ENCODE measurements at regions not wholly inside any gene's neighbourhood (a gene's known extent, or its start where the extent isn't known, plus 50 kb on each side); places are given as distances from the start of the nearest gene placed in this dataset.

GRCh38 chr1:93774707-93775106 is 93.1 kb upstream of the BCAR3 start:
- H3K4me3 ChIP-seq (ENCODE audit: low read depth, low read length) = no peak overlapping the region
- no peak for TF ChIP-seq CTCF (IDR thresholded peaks at IDR 0.05; ENCODE audit: borderline replicate concordance, insufficient read depth, low read depth, low read length)

GRCh38 chr1:93773049-93773838 is 91.6 kb upstream of the BCAR3 start:
- H3K4me3 ChIP-seq (ENCODE audit: low read depth, low read length) = no peak overlapping the region
- TF ChIP-seq CTCF (IDR thresholded peaks at IDR 0.05; ENCODE audit: borderline replicate concordance, insufficient read depth, low read depth, low read length) = no peak

- H3K4me3 ChIP-seq (ENCODE audit: low read depth, low read length) = no peak overlapping the region
- no peak for TF ChIP-seq CTCF (IDR thresholded peaks at IDR 0.05; ENCODE audit: borderline replicate concordance, insufficient read depth, low read depth, low read length)
Observed at GRCh38 chr1:93771843-93772242, 90.2 kb upstream of the BCAR3 start.

- H3K4me3 ChIP-seq (ENCODE audit: low read depth, low read length) = no peak overlapping the region
- TF ChIP-seq CTCF (IDR thresholded peaks at IDR 0.05; ENCODE audit: borderline replicate concordance, insufficient read depth, low read depth, low read length) = no peak
Observed at GRCh38 chr1:93770640-93771039, 89.0 kb upstream of the BCAR3 start.

- no peak for TF ChIP-seq CTCF (IDR thresholded peaks at IDR 0.05; ENCODE audit: borderline replicate concordance, insufficient read depth, low read depth, low read length)
- no peak overlapping the region for H3K4me3 ChIP-seq (ENCODE audit: low read depth, low read length)
Observed at GRCh38 chr1:93769777-93770176, 88.1 kb upstream of the BCAR3 start.

GRCh38 chr1:93768380-93768863 is 86.8 kb upstream of the BCAR3 start:
- H3K4me3 ChIP-seq (ENCODE audit: low read depth, low read length) = no peak overlapping the region
- no peak for TF ChIP-seq CTCF (IDR thresholded peaks at IDR 0.05; ENCODE audit: borderline replicate concordance, insufficient read depth, low read depth, low read length)

- TF ChIP-seq CTCF (IDR thresholded peaks at IDR 0.05; ENCODE audit: borderline replicate concordance, insufficient read depth, low read depth, low read length) = no peak
- H3K4me3 ChIP-seq (ENCODE audit: low read depth, low read length) = no peak overlapping the region
Observed at GRCh38 chr1:93766451-93766850, 84.8 kb upstream of the BCAR3 start.

Measured in GM12875 (cell line).